Peyer's patch (tissue), 4 donors: ENCODE measurements at regions not wholly inside any gene's neighbourhood (a gene's known extent, or its start where the extent isn't known, plus 50 kb on each side); places are given as distances from the start of the nearest gene placed in this dataset.

Source experiments
- DNase-seq, 3 donors: peaks; one replicate each; pipeline ENCODE4 v3.0.0-alpha.2; 2017 to 2019
- H3K27ac ChIP-seq, 4 donors: fragments of 200-600 bp; sonication (generic); one replicate each; pipeline ENCODE4 v1.5.1; 2016 to 2019
- H3K27me3 ChIP-seq, 2 donors: fragments of 200-600 bp; sonication (generic); one replicate each; pipeline ENCODE4 v1.5.1; 2019
- H3K36me3 ChIP-seq, 3 donors: fragments of 200-600 bp; sonication (generic); one replicate each; pipeline ENCODE4 v1.5.1; 2016 to 2019
- H3K4me1 ChIP-seq, 4 donors: fragments of 200-600 bp; sonication (generic); one replicate each; pipeline ENCODE4 v1.5.1; 2016 to 2019
- H3K4me3 ChIP-seq, 4 donors: fragments of 200-600 bp; sonication (generic); 1 replicate in 3 of 4; 2 replicates in 1 of 4; pipeline ENCODE4 v1.5.1; 2016 to 2019; ENCODE audit warnings: mild to moderate bottlenecking in 1 of 4
- H3K9me3 ChIP-seq, 4 donors: fragments of 200-600 bp; sonication (generic); one replicate each; pipeline ENCODE4 v1.5.1; 2016 to 2019; ENCODE audit warnings: mild to moderate bottlenecking in 1 of 4
- CTCF ChIP-seq, 6 experiments: fragments of 450-650 bp in 4 of 6; fragments of 200-600 bp in 2 of 6; sonication (generic) in 1 of 6; IDR thresholded peaks; one replicate each; pipeline ENCODE4 v1.5.1; 2017 to 2019; ENCODE audit warnings: antibody characterized with exemption in 6 of 6, mild to moderate bottlenecking in 3 of 6, moderate library complexity in 1 of 6
- POLR2A ChIP-seq, 2 donors: fragments of 450-650 bp; IDR thresholded peaks; one replicate each; pipeline ENCODE4 v1.5.1; 2017; ENCODE audit warnings: antibody characterized with exemption in 2 of 2, mild to moderate bottlenecking in 2 of 2, moderate library complexity in 2 of 2

GRCh38 chr4:178480105-178480504 lies 1037.9 kb upstream of the AGA start:
- H3K4me1 ChIP-seq: no peaks in the 10 kb centered on the region
- no peaks in the 10 kb centered on the region for H3K36me3 ChIP-seq
- H3K27ac ChIP-seq: no peak overlapping the region
- no peaks in the 10 kb centered on the region for H3K27me3 ChIP-seq
- no peak for DNase-seq
- H3K4me3 ChIP-seq: no peak overlapping the region
- TF ChIP-seq POLR2A (IDR thresholded peaks at IDR 0.05) (no peak), CTCF (IDR thresholded peaks at IDR 0.05) (no peak)
- no peaks in the 10 kb centered on the region for H3K9me3 ChIP-seq

- no peaks in the 10 kb centered on the region for H3K27me3 ChIP-seq
- no peak for TF ChIP-seq CTCF (IDR thresholded peaks at IDR 0.05)
- no peak for TF ChIP-seq POLR2A (IDR thresholded peaks at IDR 0.05)
- DNase-seq: no peak
- no peaks in the 10 kb centered on the region for H3K9me3 ChIP-seq
- H3K36me3 ChIP-seq: no peaks in the 10 kb centered on the region
- H3K4me1 ChIP-seq: no peaks in the 10 kb centered on the region
- no peak overlapping the region for H3K4me3 ChIP-seq
- H3K27ac ChIP-seq: no peak overlapping the region
Observed at GRCh38 chr4:178480881-178481280, 1038.6 kb upstream of the AGA start.

- Histone ChIP-seq H3K4me1 (no peaks in the 10 kb centered on the region), H3K9me3 (no peaks in the 10 kb centered on the region), H3K4me3 (no peak overlapping the region), H3K27me3 (no peaks in the 10 kb centered on the region), H3K36me3 (no peaks in the 10 kb centered on the region), H3K27ac (no peak overlapping the region)
- no peak for DNase-seq
- TF ChIP-seq CTCF (IDR thresholded peaks at IDR 0.05): no peak
- TF ChIP-seq POLR2A (IDR thresholded peaks at IDR 0.05): no peak
Observed at GRCh38 chr4:178481564-178481963, 1039.3 kb upstream of the AGA start.

- no peaks in the 10 kb centered on the region for H3K36me3 ChIP-seq
- H3K9me3 ChIP-seq: no peaks in the 10 kb centered on the region
Observed at GRCh38 chr4:178523038-178523437, 1080.8 kb upstream of the AGA start.

GRCh38 chr4:178535939-178536579 lies 1093.8 kb upstream of the AGA start:
- TF ChIP-seq CTCF (IDR thresholded peaks at IDR 0.05): no peak
- TF ChIP-seq POLR2A (IDR thresholded peaks at IDR 0.05): no peak
- H3K36me3 ChIP-seq: no peaks in the 10 kb centered on the region
- no peak for DNase-seq
- H3K4me3 ChIP-seq: no peak overlapping the region
- H3K9me3 ChIP-seq: no peaks in the 10 kb centered on the region
- no peaks in the 10 kb centered on the region for H3K4me1 ChIP-seq
- no peak overlapping the region for H3K27ac ChIP-seq
- H3K27me3 ChIP-seq: no peaks in the 10 kb centered on the region

More at GRCh38 chr4:178523038-178523437, 1080.8 kb upstream of the AGA start:
- TF ChIP-seq POLR2A (IDR thresholded peaks at IDR 0.05): no peak
- no peak for TF ChIP-seq CTCF (IDR thresholded peaks at IDR 0.05)
- no peaks in the 10 kb centered on the region for H3K27me3 ChIP-seq
- no peak overlapping the region for H3K4me3 ChIP-seq
- no peak for DNase-seq
- no peak overlapping the region for H3K27ac ChIP-seq
- H3K4me1 ChIP-seq: no peaks in the 10 kb centered on the region

GRCh38 chr4:178553201-178553600 lies 1111.0 kb upstream of the AGA start:
- Histone ChIP-seq H3K27me3 (no peaks in the 10 kb centered on the region), H3K4me3 (no peak overlapping the region), H3K27ac (no peak overlapping the region), H3K4me1 (no peaks in the 10 kb centered on the region), H3K9me3 (no peaks in the 10 kb centered on the region), H3K36me3 (no peaks in the 10 kb centered on the region)
- DNase-seq: no peak
- TF ChIP-seq POLR2A (IDR thresholded peaks at IDR 0.05) (no peak), CTCF (IDR thresholded peaks at IDR 0.05) (no peak)
